Renal cortex interstitium (tissue), 11 donors: ENCODE measurements at regions not wholly inside any gene's neighbourhood (a gene's known extent, or its start where the extent isn't known, plus 50 kb on each side); places are given as distances from the start of the nearest gene placed in this dataset.
"Not testable (repeated sequence)": the region's sequence is repeated elsewhere in the genome, so short reads cannot be mapped to it uniquely, and the experiment has no call there.

ENCODE experiments used
- DNase-seq, 11 donors: peaks; one replicate each; pipeline ENCODE4 v3.0.0-alpha.2; 2013; ENCODE audit warnings: low read depth in 9 of 11, low spot score in 4 of 11; ENCODE audit errors: extremely low read depth in 1 of 11

DNA sequence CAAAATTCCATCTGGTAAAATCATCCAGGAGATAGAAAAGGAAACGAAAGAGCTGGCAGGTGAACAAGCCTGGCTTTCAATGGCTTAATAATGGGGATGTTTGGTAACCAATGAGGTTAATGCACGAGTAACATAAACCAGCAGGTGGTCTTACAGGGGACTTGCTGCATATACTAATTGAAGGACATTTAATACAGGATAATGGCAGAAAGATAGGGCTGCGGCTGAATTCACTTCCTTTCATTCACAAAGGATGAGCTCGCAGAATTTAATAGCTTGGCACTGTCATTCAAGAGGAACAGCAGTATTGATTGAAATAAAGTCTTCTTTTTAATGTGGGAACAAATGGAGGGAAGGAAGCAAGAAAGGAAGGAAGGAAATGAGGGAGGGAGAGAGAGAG is 156.3 kb upstream of the RAI2 start:
- DNase-seq = no peak

DNA sequence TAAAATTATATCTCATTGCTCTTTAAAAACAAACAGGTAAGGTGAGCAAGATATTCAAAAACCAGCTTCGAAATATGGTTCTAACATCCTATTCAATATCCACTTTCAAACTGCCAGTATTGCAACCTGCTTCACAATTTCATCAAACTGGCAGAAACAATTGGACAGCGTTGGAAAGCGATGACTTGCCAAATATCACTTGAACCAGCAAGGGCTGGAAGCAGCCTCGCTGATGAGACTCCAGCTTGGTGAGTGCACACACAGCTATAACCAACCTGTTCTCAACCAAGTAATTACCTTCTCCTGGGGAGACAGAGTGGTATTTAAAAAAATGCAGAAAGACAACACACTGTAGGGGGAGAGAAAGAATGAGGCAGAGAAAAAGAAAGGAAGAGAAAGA is 155.8 kb upstream of the RAI2 start:
- no peak for DNase-seq

DNA sequence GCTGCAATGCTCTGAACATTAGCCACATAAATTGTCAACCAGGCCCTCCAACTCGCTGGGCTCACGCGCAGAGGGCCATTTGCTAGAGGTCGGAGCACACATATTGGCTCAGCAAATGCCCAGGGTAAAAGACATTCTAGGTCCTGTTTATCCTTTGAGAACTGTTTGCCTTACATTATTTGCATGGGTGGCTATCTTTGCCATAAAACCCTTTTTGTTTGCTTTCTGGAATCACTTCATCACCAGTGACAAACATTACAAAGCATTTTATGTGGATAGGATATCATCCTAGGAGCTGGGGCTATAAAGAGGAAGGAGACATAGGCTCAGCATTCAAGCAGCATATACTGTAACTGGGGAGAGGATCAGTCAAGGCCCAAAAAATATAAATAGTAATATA is 149.2 kb upstream of the RAI2 start:
- DNase-seq = no peak

DNA sequence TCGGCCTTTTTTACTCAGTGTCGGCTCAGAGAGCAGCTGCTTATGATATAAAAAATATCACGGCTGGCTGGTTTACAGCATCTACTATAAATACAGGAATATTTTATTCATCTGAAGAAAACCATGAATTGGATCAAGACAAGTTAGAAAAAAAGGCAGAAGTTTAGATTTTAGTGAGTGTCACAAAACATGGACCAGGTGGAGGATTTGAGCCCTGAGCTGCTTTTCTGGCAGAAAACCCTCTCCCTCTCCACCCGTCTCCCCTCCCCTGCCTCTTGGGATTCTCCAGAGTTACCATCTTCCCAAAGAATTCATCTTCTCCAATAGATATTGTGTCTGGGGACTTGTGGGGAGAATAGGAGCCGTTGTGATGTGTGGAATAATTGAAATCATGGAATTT is 142.8 kb upstream of the RAI2 start:
- DNase-seq = no peak

DNA sequence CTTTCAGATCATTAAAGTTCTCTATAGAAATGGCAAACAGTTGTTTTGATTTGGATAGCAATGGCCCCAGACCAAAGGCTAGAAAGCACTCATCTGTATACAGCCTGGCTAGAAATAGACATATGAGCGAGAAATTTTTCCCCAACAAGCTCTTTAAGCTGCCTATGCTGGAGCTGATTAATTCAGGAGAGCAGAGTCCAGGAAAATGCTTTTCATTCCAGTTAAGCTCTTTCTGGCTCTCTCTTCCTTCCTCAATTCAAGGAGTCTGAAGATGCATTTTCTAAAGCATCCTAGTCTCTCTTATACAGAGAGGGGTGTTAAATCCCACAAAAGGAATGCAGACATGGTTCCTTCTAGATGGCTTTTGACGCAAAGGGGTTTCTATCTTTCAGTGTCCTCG is 141.7 kb upstream of the RAI2 start:
- DNase-seq = no peak

DNA sequence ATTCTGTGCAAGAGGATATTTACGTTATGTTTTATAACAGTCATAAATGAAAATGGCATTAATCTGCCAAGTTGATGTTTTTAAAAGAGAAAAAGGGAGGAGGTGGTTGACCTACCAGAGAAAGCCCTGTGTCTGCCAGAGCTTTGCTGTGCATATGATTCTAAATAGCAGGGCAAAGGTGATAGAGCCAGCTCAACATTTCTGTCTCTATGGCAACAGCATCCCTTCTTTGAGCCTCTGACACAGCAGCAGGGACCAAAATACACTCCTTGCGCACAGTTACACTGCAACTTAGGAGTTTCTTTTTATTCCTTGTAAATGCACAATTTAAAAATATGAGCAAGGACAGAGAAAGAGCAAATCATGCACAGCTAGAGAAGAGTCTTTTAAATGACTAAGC is 133.3 kb upstream of the RAI2 start:
- DNase-seq = no peak

DNA sequence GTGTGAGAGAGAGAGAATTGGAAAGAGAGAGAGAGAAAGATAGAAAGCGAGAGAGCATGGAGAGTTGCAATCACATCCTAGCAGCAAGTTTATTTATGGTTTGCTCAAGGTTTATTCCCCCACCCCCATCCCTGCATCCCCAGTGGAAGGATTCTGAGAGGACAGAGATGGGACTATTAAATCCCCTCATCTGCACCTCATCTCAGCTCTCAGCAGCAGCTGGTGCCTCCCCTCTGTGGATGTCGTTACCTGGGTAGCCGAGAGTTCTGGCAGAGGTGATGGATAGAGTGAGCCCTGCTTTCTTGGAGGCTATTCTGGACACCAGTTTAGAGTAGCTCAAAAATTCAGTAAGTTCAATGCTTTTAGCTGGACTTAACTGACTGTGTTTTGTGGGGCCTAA is 132.0 kb upstream of the RAI2 start:
- DNase-seq = no peak

DNA sequence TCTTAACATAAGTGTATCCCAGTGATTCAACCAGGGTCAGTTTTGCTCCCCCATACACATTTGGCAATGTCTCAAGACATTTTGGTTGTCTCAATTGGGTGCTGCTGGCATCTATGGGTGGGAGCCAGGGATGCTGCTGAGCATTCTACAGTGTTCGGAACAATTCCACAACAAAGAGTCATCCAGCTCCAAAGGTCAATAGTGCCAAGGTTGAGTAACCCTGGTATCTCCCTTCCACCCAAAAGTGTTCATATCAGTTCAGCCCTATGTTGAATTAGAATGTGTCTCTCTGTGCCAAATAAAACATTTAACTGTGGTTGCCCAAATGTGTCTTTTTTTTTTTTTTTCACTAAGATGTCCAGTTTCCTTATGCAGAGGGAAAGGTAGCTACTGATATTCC is 129.4 kb upstream of the RAI2 start:
- DNase-seq = no peak

DNA sequence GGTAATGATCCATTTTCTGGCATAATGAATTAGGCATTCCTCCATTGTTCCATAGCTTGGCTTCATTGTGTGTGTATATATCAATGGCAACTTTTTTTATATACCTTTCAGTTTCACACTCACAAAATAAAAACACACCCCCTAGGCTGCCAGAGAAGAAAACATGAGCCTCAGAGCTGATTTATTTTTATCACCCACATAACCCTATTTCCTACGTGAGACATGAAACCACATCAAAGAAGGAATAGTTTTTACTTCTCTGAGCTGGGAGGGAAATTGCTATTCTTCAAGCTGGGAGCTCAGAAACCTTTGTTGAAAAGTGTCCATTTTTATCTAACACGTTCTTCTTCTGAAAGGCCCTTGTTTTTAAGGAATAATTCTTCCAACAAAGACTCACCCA is 126.7 kb upstream of the RAI2 start:
- no peak for DNase-seq

DNA sequence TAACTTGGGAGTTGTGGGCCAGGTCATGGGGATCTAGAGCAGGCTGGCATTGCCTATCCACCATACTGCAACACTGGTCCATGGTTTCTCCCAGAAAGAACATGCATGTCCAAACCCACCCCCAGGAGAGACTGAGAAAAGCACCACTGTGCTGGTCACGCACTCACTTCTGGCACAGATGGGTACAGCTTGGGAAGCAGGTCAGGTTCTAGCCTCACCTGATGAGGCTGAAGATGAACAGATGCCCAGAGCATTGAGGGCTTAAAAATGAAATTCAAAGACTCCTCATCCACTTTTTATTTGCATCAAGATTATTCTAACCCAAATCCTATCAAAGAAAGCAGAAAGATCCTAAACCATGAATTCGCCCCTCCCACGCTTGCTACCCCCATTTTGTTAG is 125.9 kb upstream of the RAI2 start:
- no peak for DNase-seq

DNA sequence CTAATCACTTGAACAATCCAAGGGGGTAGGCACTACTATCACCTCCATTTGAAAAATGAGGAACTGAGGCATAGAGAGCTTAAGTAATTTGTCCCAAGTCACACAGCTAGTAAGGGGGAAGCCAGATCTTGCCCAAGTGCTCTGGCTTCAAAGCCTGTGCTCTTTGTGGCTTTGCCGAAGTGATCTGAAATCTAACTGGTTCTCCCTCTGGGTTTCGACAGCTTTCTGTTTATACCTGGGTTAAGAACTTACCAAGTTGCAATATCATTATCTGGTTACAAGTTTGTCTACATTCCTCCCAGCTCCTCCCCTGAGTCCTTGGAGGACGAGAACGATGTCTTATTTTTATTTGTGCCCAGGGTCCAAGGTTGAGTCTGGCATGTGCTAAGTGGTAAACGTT is 125.3 kb upstream of the RAI2 start:
- no peak for DNase-seq

DNA sequence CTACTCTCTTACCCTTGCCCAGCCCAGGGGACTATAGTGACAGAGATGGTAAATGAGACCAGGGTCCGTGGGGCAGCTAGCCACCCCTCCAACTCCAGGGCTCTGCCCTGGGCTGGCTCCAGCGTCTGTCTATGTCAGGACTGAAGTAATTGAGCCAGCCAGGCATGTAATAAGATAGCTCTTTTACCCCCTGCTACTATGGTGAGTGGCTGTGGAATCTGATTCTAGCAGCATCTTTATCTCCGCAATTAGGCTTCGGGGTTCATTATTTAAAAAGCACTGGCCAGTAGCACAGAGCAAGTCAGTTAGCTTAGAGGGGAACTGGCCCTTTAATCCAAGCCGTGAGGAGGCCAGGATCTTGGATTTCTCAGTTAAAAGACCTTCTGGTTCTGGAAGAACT is 123.3 kb upstream of the RAI2 start:
- no peak for DNase-seq

DNA sequence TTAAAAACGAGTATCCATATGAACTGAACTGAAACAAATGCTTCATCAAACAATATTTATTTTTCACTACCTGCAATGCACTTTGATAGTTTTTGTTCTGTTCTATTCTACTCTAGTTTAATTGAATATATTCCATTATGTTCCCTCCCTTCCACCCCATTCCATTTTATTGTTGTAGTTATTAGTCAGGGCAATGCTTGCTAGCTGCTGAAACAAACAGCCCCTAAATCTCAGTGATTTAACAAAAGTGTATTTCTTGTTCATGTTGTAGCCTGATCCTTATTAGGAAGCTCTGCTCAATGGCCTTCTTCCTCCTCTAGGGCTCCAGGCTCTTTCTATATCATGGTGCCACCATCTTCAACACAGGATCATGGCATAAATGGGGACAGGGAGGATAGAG is 122.3 kb upstream of the RAI2 start:
- DNase-seq = no peak

DNA sequence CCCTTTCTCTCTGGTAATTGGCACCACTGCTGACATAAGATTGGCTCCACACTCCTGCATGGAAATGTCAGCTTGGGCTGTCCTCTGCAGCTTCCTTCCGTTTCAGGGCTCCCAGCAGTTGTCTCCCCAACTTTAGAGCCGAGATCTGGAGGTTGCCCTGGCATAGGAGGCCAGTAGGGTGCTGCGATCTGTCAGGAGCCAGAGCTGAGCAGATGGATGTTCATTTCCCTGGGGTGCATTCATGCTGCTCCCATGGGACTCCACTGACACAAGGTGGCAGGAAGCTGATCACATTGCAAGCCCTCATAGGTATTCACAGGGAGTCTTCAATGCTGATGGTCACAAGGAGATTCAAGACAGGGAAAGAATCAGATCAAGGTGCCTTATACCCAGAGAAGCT is 116.6 kb upstream of the RAI2 start:
- no peak for DNase-seq

DNA sequence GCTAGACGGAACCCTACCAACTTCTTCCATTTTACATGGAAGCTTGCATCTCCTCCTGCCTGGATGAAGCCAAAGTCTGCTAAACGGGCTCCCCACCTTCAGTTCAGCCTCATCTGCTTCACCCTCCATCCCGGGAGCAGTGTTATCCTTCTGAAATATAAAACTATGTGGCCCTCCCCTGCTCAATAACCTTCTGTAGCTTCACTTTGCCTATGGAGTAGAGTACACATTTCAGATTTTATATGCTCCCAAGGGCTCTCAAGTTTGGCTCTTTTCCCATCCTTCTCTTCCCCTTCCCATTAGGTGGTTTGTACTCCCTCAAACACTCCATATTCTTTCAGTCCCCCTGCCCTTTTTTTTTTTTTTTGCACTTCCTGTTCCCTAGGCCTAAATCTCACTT is 115.9 kb upstream of the RAI2 start:
- no peak for DNase-seq

DNA sequence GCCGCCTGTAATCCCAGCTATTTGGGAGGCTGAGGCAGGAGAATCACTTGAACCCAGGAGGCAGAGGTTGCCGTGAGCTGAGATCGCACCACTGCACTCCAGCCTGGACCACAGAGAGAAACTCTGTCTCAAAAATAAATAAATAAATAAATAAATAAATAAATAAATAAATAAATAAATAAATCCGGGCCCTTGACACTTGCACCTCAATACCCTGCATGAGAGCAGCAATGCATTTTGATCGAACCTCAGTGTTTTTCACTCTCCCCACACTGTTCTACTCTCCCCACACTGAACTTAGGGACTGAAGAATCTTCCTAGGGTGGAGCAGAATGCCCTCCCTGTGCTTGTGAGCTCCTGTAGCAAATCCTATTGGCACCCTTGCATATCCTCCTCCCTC is 114.3 kb upstream of the RAI2 start:
- DNase-seq = not testable (repeated sequence)

DNA sequence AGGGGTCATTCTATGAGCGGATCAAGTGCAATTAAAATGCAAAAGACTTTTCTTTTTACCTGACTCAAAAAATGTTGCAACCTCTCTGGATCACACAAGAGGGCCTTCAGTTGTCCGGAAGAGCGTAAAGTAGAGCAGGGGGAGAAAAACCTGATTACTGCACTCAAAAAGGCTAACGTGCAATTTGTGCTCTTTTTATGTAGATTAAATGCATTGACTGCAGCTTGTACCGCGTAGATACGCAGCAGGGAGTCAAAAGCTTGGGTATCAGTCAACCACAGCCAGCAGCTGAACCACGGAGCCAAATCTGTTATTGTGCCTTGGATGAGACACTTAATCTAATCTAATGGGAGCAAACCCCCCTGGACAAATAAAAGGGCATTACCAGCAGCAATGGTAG is 107.3 kb upstream of the RAI2 start:
- DNase-seq = no peak

DNA sequence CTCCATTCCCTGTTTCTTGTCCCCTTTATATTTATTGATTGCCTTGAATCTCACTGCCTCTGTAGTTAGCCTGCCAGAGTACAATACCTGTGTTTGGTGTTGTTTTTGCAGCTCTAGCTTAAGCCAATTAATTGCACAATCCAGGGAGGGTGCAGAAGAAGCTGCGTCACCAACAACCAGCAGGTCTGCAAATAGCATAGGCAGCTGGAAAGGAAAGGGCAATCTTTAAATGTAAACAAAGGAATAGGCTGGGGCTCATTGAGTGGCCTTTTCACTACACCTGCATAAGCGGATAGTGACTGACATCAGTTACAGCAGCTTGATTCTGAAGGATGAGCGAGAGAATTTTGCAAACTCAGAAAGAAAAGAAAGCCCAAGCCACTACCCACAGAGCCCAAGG is 106.8 kb upstream of the RAI2 start:
- DNase-seq = no peak

DNA sequence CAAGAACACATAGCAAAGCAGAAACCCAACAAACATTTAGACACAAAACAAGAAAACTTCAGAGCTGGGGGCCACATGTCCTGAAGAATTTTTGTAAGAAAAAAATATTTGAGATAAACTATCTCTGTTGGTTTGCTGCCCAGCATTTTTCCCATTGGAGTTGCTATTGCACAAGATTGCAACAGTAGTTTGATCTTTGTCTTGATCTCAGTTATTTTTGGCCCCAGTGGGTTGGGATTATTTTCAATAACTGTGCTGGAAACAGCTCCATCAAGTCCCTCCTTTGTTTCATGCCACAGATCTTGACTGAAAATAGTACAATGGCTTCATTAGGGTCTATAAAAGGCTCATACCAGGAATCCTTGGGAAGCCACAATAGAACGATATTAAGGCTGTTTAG is 103.8 kb upstream of the RAI2 start:
- no peak for DNase-seq

DNA sequence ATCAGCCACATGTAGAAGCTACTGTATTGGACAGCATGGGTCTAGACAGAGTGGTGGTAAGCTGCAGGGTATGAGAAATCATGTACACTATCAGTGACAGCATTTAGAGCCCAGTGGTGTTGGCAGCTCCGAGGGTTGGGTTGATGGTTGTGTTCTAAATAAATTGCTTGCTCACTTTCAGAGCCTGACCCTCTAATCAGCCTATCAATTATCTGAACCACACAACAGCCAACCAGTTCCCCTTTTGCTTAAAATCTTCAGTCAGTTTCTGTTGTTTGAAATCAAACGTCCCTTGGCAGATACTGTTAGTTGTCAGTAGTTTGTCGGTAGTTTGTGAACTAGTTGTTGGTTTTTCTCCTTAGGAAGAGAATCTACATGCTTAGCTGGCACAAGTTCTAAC is 99.8 kb upstream of the RAI2 start:
- DNase-seq = no peak

DNA sequence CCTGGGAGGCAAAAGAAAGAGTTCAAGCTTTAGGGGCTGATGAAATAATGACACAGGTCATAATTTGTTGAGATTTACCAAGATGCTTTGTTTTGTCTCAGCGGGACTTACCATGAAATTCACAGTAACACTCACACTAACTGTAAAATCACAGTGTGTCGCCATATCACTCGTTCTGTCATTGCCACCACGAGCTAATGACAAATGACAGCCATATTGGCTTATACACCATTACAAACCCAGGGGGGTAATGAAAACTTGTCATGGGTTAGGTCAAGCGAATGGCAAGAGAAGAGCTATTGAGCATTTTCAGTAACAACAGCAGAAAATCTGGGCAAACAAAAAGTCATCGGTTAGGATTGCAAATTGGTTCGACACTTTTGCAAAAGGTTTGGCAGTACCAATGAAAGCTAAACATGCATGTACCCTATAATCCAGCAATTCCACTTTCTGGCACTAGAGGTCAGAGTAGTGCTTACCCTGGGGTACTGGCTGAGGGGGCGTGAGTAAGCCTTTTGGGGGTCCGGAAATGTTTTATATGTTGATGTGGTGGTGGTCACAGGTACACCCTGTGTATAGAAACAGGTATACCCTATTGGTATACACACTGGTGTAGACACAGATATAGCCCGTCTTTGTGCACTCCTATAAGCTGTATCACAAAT is 83.9 kb upstream of the RAI2 start:
- no peak for DNase-seq

DNA sequence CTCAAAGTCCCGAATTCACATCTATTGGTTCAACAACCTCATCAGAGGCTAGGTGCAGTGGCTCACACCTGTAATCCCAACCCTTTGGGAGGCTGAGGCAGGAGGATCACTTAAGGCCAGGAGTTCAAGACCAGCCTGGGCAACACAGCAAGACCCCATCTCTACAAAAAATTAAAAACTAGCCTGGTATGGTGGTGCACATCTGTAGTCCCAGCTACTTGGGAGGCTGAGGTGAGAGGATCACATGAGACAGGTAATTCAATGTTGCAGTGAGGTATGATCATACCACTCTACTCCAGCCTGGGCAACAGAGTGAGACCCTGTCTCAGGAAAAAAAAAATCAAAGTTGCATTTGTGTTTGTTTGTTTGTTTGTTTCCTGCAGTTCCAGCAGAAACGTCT is 80.1 kb upstream of the RAI2 start:
- DNase-seq = not testable (repeated sequence)
